GM21515 (cell line): ENCODE measurements at regions not wholly inside any gene's neighbourhood (a gene's known extent, or its start where the extent isn't known, plus 50 kb on each side); places are given as distances from the start of the nearest gene placed in this dataset.

ENCODE experiments used
- ATAC-seq: cut with Tn5 transposase; IDR thresholded peaks from one replicate; pipeline ENCODE4 v1.9.1; 2021; ENCODE audit not compliant: unreplicated experiment

GRCh38 chr5:165423697-165424299, 1918.4 kb downstream of the MAT2B start:
- no peak for ATAC-seq

- ATAC-seq, result no peak
Measured at GRCh38 chr5:165425594-165425993, 1920.2 kb downstream of the MAT2B start.

- no peak for ATAC-seq
Measured at GRCh38 chr5:165448753-165449152, 1943.3 kb downstream of the MAT2B start.

- ATAC-seq, result no peak
Measured at GRCh38 chr5:165457859-165458481, 1952.6 kb downstream of the MAT2B start.

- no peak for ATAC-seq
Measured at GRCh38 chr5:165459232-165459631, 1953.8 kb downstream of the MAT2B start.

- no peak for ATAC-seq
Measured at GRCh38 chr5:165460911-165461310, 1955.5 kb downstream of the MAT2B start.

GRCh38 chr5:165477546-165477945, 1972.1 kb downstream of the MAT2B start:
- no peak for ATAC-seq

- no peak for ATAC-seq
Measured at GRCh38 chr5:165495829-165496380, 1990.5 kb downstream of the MAT2B start.

GRCh38 chr5:165497707-165498106, 1992.3 kb downstream of the MAT2B start:
- ATAC-seq, result no peak

GRCh38 chr5:165502893-165503691, 1997.7 kb downstream of the MAT2B start:
- no peak for ATAC-seq

- ATAC-seq, result no peak
Measured at GRCh38 chr5:165504674-165505073, 1999.3 kb downstream of the MAT2B start.

- ATAC-seq, result no peak
Measured at GRCh38 chr5:165508286-165508685, 2002.9 kb downstream of the MAT2B start.

GRCh38 chr5:165508861-165509260, 2003.4 kb downstream of the MAT2B start:
- ATAC-seq, result no peak

- ATAC-seq, result no peak
Measured at GRCh38 chr5:165521816-165522610, 2016.6 kb downstream of the MAT2B start.

- ATAC-seq, result no peak
Measured at GRCh38 chr5:165525271-165525670, 2019.9 kb downstream of the MAT2B start.

- no peak for ATAC-seq
Measured at GRCh38 chr5:165526357-165526756, 2020.9 kb downstream of the MAT2B start.

- no peak for ATAC-seq
Measured at GRCh38 chr5:165527577-165527976, 2022.2 kb downstream of the MAT2B start.

GRCh38 chr5:165538065-165538464, 2032.6 kb downstream of the MAT2B start:
- ATAC-seq, result no peak

- ATAC-seq, result no peak
Measured at GRCh38 chr5:165559645-165560044, 2054.2 kb downstream of the MAT2B start.

GRCh38 chr5:165560648-165561047, 2055.2 kb downstream of the MAT2B start:
- ATAC-seq, result no peak

GRCh38 chr5:165565911-165566310, 2060.5 kb downstream of the MAT2B start:
- no peak for ATAC-seq
